ENCODE measurements at regions not wholly inside any gene's neighbourhood (a gene's known extent, or its start where the extent isn't known, plus 50 kb on each side); places are given as distances from the start of the nearest gene placed in this dataset.

- DNase-seq = no peak
These were observed 215.2 kb upstream of the MKLN1 start for GRCh38 chr7:131112431-131112830.

GRCh38 chr7:131115340-131115739 lies 212.3 kb upstream of the MKLN1 start:
- DNase-seq = no peak

- no peak for DNase-seq
These were observed 210.2 kb upstream of the MKLN1 start for GRCh38 chr7:131117439-131117838.

- no peak for DNase-seq
These were observed 208.3 kb upstream of the MKLN1 start for GRCh38 chr7:131119381-131119780.

- DNase-seq = no peak
These were observed 205.3 kb upstream of the MKLN1 start for GRCh38 chr7:131122394-131122793.

GRCh38 chr7:131124001-131124629 lies 203.6 kb upstream of the MKLN1 start:
- DNase-seq = peak; percentile 27

GRCh38 chr7:131124867-131125266 lies 202.8 kb upstream of the MKLN1 start:
- no peak for DNase-seq

GRCh38 chr7:131130324-131130723 lies 197.4 kb upstream of the MKLN1 start:
- DNase-seq = no peak

GRCh38 chr7:131131012-131131745 lies 196.5 kb upstream of the MKLN1 start:
- no peak for DNase-seq

- DNase-seq = no peak
These were observed 195.8 kb upstream of the MKLN1 start for GRCh38 chr7:131131746-131132431.

GRCh38 chr7:131139462-131139861 lies 188.2 kb upstream of the MKLN1 start:
- DNase-seq = no peak

- DNase-seq = no peak
These were observed 186.2 kb upstream of the MKLN1 start for GRCh38 chr7:131141443-131141967.

GRCh38 chr7:131143869-131144268 lies 183.8 kb upstream of the MKLN1 start:
- DNase-seq = no peak

GRCh38 chr7:131145026-131145425 lies 182.7 kb upstream of the MKLN1 start:
- no peak for DNase-seq

GRCh38 chr7:131145770-131146169 lies 181.9 kb upstream of the MKLN1 start:
- no peak for DNase-seq

GRCh38 chr7:131147604-131148003 lies 180.1 kb upstream of the MKLN1 start:
- DNase-seq = no peak

GRCh38 chr7:131148258-131148657 lies 179.4 kb upstream of the MKLN1 start:
- no peak for DNase-seq

GRCh38 chr7:131148708-131149428 lies 178.8 kb upstream of the MKLN1 start:
- DNase-seq = no peak

- no peak for DNase-seq
These were observed 178.3 kb upstream of the MKLN1 start for GRCh38 chr7:131149429-131149773.

- DNase-seq = no peak
These were observed 177.8 kb upstream of the MKLN1 start for GRCh38 chr7:131149840-131150239.

GRCh38 chr7:131151034-131151433 lies 176.6 kb upstream of the MKLN1 start:
- DNase-seq = no peak

GRCh38 chr7:131152766-131153165 lies 174.9 kb upstream of the MKLN1 start:
- DNase-seq = no peak

GRCh38 chr7:131154380-131154779 lies 173.3 kb upstream of the MKLN1 start:
- DNase-seq = no peak
